Fibroblast of lung (primary cell): ENCODE measurements at regions not wholly inside any gene's neighbourhood (a gene's known extent, or its start where the extent isn't known, plus 50 kb on each side); places are given as distances from the start of the nearest gene placed in this dataset.
"Not testable (repeated sequence)": the region's sequence is repeated elsewhere in the genome, so short reads cannot be mapped to it uniquely, and the experiment has no call there.

Source experiments
- DNase-seq, 2 donors: peaks; one replicate each; pipeline versions ENCODE4 v3.0.0 to v3.0.0-alpha.2; 2010; ENCODE audit warnings: low read depth in 2 of 2
- H2AFZ ChIP-seq: 2 replicates; pipeline ENCODE4 v1.5.1; 2012; ENCODE audit warnings: low read length, control low read depth, inconsistent platforms
- H3K27ac ChIP-seq: 2 replicates; pipeline ENCODE4 v1.5.1; 2011; ENCODE audit warnings: low read length, control low read depth; ENCODE audit not compliant: insufficient read depth
- H3K27me3 ChIP-seq: 2 replicates; pipeline ENCODE4 v1.5.1; 2011; ENCODE audit warnings: mild to moderate bottlenecking, low read length; ENCODE audit not compliant: control insufficient read depth, insufficient read depth
- H3K36me3 ChIP-seq: 2 replicates; pipeline ENCODE4 v1.5.1; 2011; ENCODE audit warnings: low read length; ENCODE audit not compliant: control insufficient read depth, insufficient read depth
- H3K4me1 ChIP-seq: 2 replicates; pipeline ENCODE4 v1.5.1; 2011; ENCODE audit warnings: low read length; ENCODE audit not compliant: control insufficient read depth, insufficient read depth; ENCODE audit errors: extremely low read depth
- H3K4me2 ChIP-seq: 2 replicates; pipeline ENCODE4 v1.5.1; 2011; ENCODE audit warnings: low read length, control low read depth; ENCODE audit not compliant: insufficient read depth; ENCODE audit errors: extremely low read depth
- H3K4me3 ChIP-seq, 4 experiments: fragments of 200-600 bp in 1 of 4; sonication (generic) in 1 of 4; replicated peaks in 1 of 4; 2 replicates each; pipeline ENCODE4 v1.5.1; 2011 to 2016; ENCODE audit warnings: low read length in 4 of 4, low read depth in 3 of 4, mild to moderate bottlenecking in 3 of 4, control low read depth in 2 of 4, inconsistent platforms in 1 of 4, mixed read lengths in 1 of 4; ENCODE audit not compliant: insufficient read depth in 1 of 4; ENCODE audit errors: control extremely low read depth in 1 of 4
- H3K79me2 ChIP-seq: 2 replicates; pipeline ENCODE4 v1.5.1; 2012; ENCODE audit warnings: mild to moderate bottlenecking, low read length, inconsistent platforms; ENCODE audit not compliant: control insufficient read depth, insufficient read depth
- H3K9ac ChIP-seq: 2 replicates; pipeline ENCODE4 v1.5.1; 2011; ENCODE audit warnings: mild to moderate bottlenecking, low read length, control low read depth; ENCODE audit not compliant: insufficient read depth
- H3K9me3 ChIP-seq: 2 replicates; pipeline ENCODE4 v1.5.1; 2012; ENCODE audit warnings: low read depth, low read length; ENCODE audit not compliant: control insufficient read depth, insufficient read depth
- H4K20me1 ChIP-seq: 2 replicates; pipeline ENCODE4 v1.5.1; 2011; ENCODE audit warnings: low read length; ENCODE audit not compliant: control insufficient read depth, insufficient read depth; ENCODE audit errors: extremely low read depth
- CTCF ChIP-seq, 2 donors: IDR thresholded peaks in 1 of 2; conservative IDR thresholded peaks in 1 of 2; 1 replicate in 1 of 2; 2 replicates in 1 of 2; pipeline ENCODE4 v1.5.1; 2011 to 2012; ENCODE audit warnings: low read length in 2 of 2, control low read depth in 1 of 2, inconsistent platforms in 1 of 2, low read depth in 1 of 2, mild to moderate bottlenecking in 1 of 2
- EZH2 ChIP-seq: IDR thresholded peaks from 2 replicates; pipeline ENCODE4 v1.5.1; 2012; ENCODE audit warnings: low read length, control low read depth, mild to moderate bottlenecking; ENCODE audit errors: missing control alignments

GRCh38 chr12:33547084-33547483 lies 107.5 kb upstream of the SYT10 start:
- DNase-seq = no peak
- Histone ChIP-seq H3K36me3 (no peaks in the 10 kb centered on the region), H3K27me3 (no peaks in the 10 kb centered on the region), H3K4me1 (no peaks in the 10 kb centered on the region), H3K9me3 (no peaks in the 10 kb centered on the region), H2AFZ (no peak overlapping the region), H3K4me2 (no peak overlapping the region), H3K27ac (no peak overlapping the region), H3K9ac (no peak overlapping the region), H3K79me2 (no peaks in the 10 kb centered on the region), H3K4me3 (no peak overlapping the region), H4K20me1 (no peaks in the 10 kb centered on the region)
- TF ChIP-seq CTCF (conservative IDR thresholded peaks at IDR 0.05 in 1 of 2, IDR thresholded peaks at IDR 0.05 in 1 of 2; ENCODE audit: low read depth in 1 of 2, low read length in 2 of 2) (no peak), EZH2 (no peak)

- H3K9ac ChIP-seq, H3K4me1 ChIP-seq, H3K4me2 ChIP-seq, H3K9me3 ChIP-seq, H2AFZ ChIP-seq, H3K36me3 ChIP-seq, H4K20me1 ChIP-seq, H3K4me3 ChIP-seq, H3K79me2 ChIP-seq, H3K27me3 ChIP-seq, DNase-seq, H3K27ac ChIP-seq: not testable (repeated sequence)
These were observed 110.6 kb upstream of the SYT10 start for GRCh38 chr12:33550214-33550613.

GRCh38 chr12:33551006-33551405 lies 111.4 kb upstream of the SYT10 start:
- Histone ChIP-seq H3K36me3 (no peaks in the 10 kb centered on the region), H3K79me2 (no peaks in the 10 kb centered on the region), H3K9me3 (no peaks in the 10 kb centered on the region), H4K20me1 (no peaks in the 10 kb centered on the region), H3K4me1 (no peaks in the 10 kb centered on the region), H2AFZ (no peak overlapping the region), H3K4me2 (no peak overlapping the region), H3K27ac (no peak overlapping the region), H3K9ac (no peak overlapping the region), H3K27me3 (no peaks in the 10 kb centered on the region), H3K4me3 (no peak overlapping the region)
- no peak for TF ChIP-seq EZH2
- no peak for TF ChIP-seq CTCF (conservative IDR thresholded peaks at IDR 0.05 in 1 of 2, IDR thresholded peaks at IDR 0.05 in 1 of 2; ENCODE audit: low read depth in 1 of 2, low read length in 2 of 2)
- no peak for DNase-seq

- TF ChIP-seq EZH2 = no peak
- TF ChIP-seq CTCF (conservative IDR thresholded peaks at IDR 0.05 in 1 of 2, IDR thresholded peaks at IDR 0.05 in 1 of 2; ENCODE audit: low read depth in 1 of 2, low read length in 2 of 2) = no peak
- no peaks in the 10 kb centered on the region for H3K27me3 ChIP-seq
- no peaks in the 10 kb centered on the region for H3K4me1 ChIP-seq
- no peaks in the 10 kb centered on the region for H3K9me3 ChIP-seq
- DNase-seq = no peak
- H3K4me2 ChIP-seq = no peak overlapping the region
- H4K20me1 ChIP-seq = no peaks in the 10 kb centered on the region
- H2AFZ ChIP-seq = no peak overlapping the region
- no peak overlapping the region for H3K4me3 ChIP-seq
- H3K79me2 ChIP-seq = no peaks in the 10 kb centered on the region
- no peaks in the 10 kb centered on the region for H3K36me3 ChIP-seq
- no peak overlapping the region for H3K27ac ChIP-seq
- no peak overlapping the region for H3K9ac ChIP-seq
These were observed 115.5 kb upstream of the SYT10 start for GRCh38 chr12:33555128-33555527.
